GM12878 (cell line): ENCODE measurements at regions not wholly inside any gene's neighbourhood (a gene's known extent, or its start where the extent isn't known, plus 50 kb on each side); places are given as distances from the start of the nearest gene placed in this dataset.

Source experiments
- HDAC2 ChIP-seq: fragments of 200-600 bp; sonication (generic); IDR thresholded peaks from 2 replicates; pipeline ENCODE4 v1.6.1; 2017
- POLR2A ChIP-seq: IDR thresholded peaks from 2 replicates; pipeline ENCODE4 v1.6.1; 2011; ENCODE audit warnings: low read depth, mild to moderate bottlenecking, low read length
- TF ChIP-seq, protein P1 (sequence below): fragments of 450-650 bp; IDR thresholded peaks from 2 replicates; pipeline ENCODE4 v1.6.1; 2017; ENCODE audit warnings: mild to moderate bottlenecking, low read depth, inconsistent platforms; ENCODE audit not compliant: poor library complexity, severe bottlenecking

DNA sequence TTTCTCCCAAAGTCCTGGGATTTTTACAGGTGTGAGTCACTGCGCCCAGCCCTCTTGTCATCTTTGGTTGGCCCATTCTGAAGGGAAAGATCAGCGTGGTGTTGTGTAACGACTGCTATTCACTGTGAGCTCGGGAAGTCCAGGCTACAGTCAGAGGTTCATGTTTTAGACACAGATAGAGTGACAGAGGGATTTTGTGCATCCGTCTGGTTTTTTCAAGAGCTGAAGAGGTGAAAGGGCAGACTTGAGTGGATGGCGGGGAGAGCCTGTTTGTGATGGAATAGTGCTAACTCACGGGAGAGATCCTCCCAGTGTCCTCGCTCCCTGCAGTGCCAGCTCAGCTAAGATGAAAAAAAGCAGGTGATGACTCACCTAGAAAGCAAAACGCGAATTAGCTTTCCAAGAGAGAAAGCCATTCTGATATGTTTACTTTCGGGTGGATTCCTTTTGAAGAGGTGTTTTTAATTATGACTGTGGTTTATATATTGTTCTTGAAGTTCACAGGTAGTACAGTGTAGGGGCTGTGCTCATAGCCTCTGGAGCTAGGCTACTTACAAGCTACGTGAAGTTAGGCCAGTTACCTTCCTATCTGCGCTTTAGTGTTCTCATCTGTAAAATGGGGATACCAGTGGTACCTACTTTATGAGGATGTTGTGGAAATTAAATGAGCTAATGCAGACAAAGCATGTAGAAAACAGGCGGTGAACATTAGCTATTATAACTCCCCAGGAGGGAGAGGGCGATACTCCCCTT lies 67.2 kb downstream of the C11orf91 start:
- no peak for TF ChIP-seq HDAC2
- no peak for TF ChIP-seq POLR2A
- TF ChIP-seq, protein P1, sequence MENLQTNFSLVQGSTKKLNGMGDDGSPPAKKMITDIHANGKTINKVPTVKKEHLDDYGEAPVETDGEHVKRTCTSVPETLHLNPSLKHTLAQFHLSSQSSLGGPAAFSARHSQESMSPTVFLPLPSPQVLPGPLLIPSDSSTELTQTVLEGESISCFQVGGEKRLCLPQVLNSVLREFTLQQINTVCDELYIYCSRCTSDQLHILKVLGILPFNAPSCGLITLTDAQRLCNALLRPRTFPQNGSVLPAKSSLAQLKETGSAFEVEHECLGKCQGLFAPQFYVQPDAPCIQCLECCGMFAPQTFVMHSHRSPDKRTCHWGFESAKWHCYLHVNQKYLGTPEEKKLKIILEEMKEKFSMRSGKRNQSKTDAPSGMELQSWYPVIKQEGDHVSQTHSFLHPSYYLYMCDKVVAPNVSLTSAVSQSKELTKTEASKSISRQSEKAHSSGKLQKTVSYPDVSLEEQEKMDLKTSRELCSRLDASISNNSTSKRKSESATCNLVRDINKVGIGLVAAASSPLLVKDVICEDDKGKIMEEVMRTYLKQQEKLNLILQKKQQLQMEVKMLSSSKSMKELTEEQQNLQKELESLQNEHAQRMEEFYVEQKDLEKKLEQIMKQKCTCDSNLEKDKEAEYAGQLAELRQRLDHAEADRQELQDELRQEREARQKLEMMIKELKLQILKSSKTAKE = no peak
